ENCODE measurements at regions not wholly inside any gene's neighbourhood (a gene's known extent, or its start where the extent isn't known, plus 50 kb on each side); places are given as distances from the start of the nearest gene placed in this dataset.

- ChIA-PET POLR2A (ENCODE audit: low non-redundant PET) (no interaction called here), CTCF (interaction anchor here (0.7 kb wide), 1 partner anchor 1226 kb away, joined by 5 read pairs; no protein-coding TSS in a partner anchor)
- DNase-seq (ENCODE audit: low spot score), result no peak
- TF ChIP-seq CTCF (conservative IDR thresholded peaks at IDR 0.05; ENCODE audit: low read depth), result no peak
- H3K27ac ChIP-seq, result no peak overlapping the region
These were observed 356.9 kb downstream of the NFIB start for GRCh38 chr9:13957089-13957488.

- ChIA-PET CTCF (interaction anchor here (0.7 kb wide), 1 partner anchor 1225 kb away, joined by 5 read pairs; no protein-coding TSS in a partner anchor), POLR2A (ENCODE audit: low non-redundant PET) (no interaction called here)
- H3K27ac ChIP-seq, result no peak overlapping the region
- TF ChIP-seq CTCF (conservative IDR thresholded peaks at IDR 0.05; ENCODE audit: low read depth), result no peak
- no peak for DNase-seq (ENCODE audit: low spot score)
These were observed 357.8 kb downstream of the NFIB start for GRCh38 chr9:13956107-13956506.

GRCh38 chr9:13952906-13953305 lies 361.0 kb downstream of the NFIB start:
- POLR2A ChIA-PET (ENCODE audit: low non-redundant PET), result no interaction called here
- no peak for TF ChIP-seq CTCF (conservative IDR thresholded peaks at IDR 0.05; ENCODE audit: low read depth)
- CTCF ChIA-PET, result no interaction called here
- H3K27ac ChIP-seq, result no peak overlapping the region
- no peak for DNase-seq (ENCODE audit: low spot score)

GRCh38 chr9:13948037-13948436 lies 365.9 kb downstream of the NFIB start:
- CTCF ChIA-PET, result no interaction called here
- TF ChIP-seq CTCF (conservative IDR thresholded peaks at IDR 0.05; ENCODE audit: low read depth), result no peak
- POLR2A ChIA-PET (ENCODE audit: low non-redundant PET), result no interaction called here
- no peak overlapping the region for H3K27ac ChIP-seq
- no peak for DNase-seq (ENCODE audit: low spot score)

- ChIA-PET POLR2A (ENCODE audit: low non-redundant PET) (interaction anchor here (0.6 kb wide), 1 partner anchor 263 kb away, joined by 3 read pairs; no protein-coding TSS in a partner anchor), CTCF (no interaction called here)
- no peak for TF ChIP-seq CTCF (conservative IDR thresholded peaks at IDR 0.05; ENCODE audit: low read depth)
These were observed 370.8 kb downstream of the NFIB start for GRCh38 chr9:13943176-13943575.

GRCh38 chr9:13942695-13943094 lies 371.2 kb downstream of the NFIB start:
- H3K27ac ChIP-seq, result no peak overlapping the region
- CTCF ChIA-PET, result no interaction called here
- POLR2A ChIA-PET (ENCODE audit: low non-redundant PET), result interaction anchor here (0.6 kb wide), 1 partner anchor 264 kb away, joined by 3 read pairs; no protein-coding TSS in a partner anchor
- DNase-seq (ENCODE audit: low spot score), result peak; percentile 85
- TF ChIP-seq CTCF (conservative IDR thresholded peaks at IDR 0.05; ENCODE audit: low read depth), result no peak

More at GRCh38 chr9:13943176-13943575, 370.8 kb downstream of the NFIB start:
- no peak for DNase-seq (ENCODE audit: low spot score)
- no peak overlapping the region for H3K27ac ChIP-seq

GRCh38 chr9:13942201-13942600 lies 371.7 kb downstream of the NFIB start:
- ChIA-PET POLR2A (ENCODE audit: low non-redundant PET) (no interaction called here), CTCF (no interaction called here)
- no peak overlapping the region for H3K27ac ChIP-seq
- DNase-seq (ENCODE audit: low spot score), result no peak
- TF ChIP-seq CTCF (conservative IDR thresholded peaks at IDR 0.05; ENCODE audit: low read depth), result no peak

Data from RWPE1 (cell line).